ENCODE measurements at regions not wholly inside any gene's neighbourhood (a gene's known extent, or its start where the extent isn't known, plus 50 kb on each side); places are given as distances from the start of the nearest gene placed in this dataset.

GRCh38 chr1:82775406-82776000, 974.8 kb downstream of the ADGRL2 start:
- peak; percentile 0 for DNase-seq (ENCODE audit: low read depth)
- no peak overlapping the region for H3K4me3 ChIP-seq (ENCODE audit: low read depth, low read length)
- TF ChIP-seq, protein P1, sequence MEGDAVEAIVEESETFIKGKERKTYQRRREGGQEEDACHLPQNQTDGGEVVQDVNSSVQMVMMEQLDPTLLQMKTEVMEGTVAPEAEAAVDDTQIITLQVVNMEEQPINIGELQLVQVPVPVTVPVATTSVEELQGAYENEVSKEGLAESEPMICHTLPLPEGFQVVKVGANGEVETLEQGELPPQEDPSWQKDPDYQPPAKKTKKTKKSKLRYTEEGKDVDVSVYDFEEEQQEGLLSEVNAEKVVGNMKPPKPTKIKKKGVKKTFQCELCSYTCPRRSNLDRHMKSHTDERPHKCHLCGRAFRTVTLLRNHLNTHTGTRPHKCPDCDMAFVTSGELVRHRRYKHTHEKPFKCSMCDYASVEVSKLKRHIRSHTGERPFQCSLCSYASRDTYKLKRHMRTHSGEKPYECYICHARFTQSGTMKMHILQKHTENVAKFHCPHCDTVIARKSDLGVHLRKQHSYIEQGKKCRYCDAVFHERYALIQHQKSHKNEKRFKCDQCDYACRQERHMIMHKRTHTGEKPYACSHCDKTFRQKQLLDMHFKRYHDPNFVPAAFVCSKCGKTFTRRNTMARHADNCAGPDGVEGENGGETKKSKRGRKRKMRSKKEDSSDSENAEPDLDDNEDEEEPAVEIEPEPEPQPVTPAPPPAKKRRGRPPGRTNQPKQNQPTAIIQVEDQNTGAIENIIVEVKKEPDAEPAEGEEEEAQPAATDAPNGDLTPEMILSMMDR (IDR thresholded peaks at IDR 0.05; ENCODE audit: low read depth, low read length, missing control alignments), result peak; percentile 59

- TF ChIP-seq, protein P1 (IDR thresholded peaks at IDR 0.05; ENCODE audit: low read depth, low read length, missing control alignments), result no peak
- no peak for DNase-seq (ENCODE audit: low read depth)
- H3K4me3 ChIP-seq (ENCODE audit: low read depth, low read length), result no peak overlapping the region
These were observed 962.2 kb downstream of the ADGRL2 start for GRCh38 chr1:82762829-82763532.

GRCh38 chr1:82759035-82759434, 958.3 kb downstream of the ADGRL2 start:
- H3K4me3 ChIP-seq (ENCODE audit: low read depth, low read length), result no peak overlapping the region
- TF ChIP-seq, protein P1 (IDR thresholded peaks at IDR 0.05; ENCODE audit: low read depth, low read length, missing control alignments), result no peak
- no peak for DNase-seq (ENCODE audit: low read depth)

DNA sequence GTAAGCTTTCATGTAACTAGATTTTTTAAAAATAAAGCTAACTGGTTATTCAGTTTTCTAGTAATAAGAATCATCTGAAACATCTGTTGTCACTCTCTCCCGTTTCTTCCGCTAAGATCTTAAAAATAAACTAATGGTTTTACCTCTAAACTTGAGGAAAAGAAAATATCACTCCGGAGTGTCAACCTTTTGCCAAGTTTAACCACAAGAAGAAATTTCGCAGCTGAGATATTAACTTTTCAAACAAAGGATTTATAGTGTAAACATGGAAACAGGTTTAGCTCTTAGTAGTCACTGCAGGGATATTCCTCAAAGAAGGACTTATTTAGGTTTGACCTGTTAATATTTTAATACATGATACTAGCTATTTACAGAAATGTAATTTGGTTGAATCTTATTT, 954.9 kb downstream of the ADGRL2 start:
- TF ChIP-seq, protein P1 (IDR thresholded peaks at IDR 0.05; ENCODE audit: low read depth, low read length, missing control alignments), result no peak
- DNase-seq (ENCODE audit: low read depth), result no peak
- no peak overlapping the region for H3K4me3 ChIP-seq (ENCODE audit: low read depth, low read length)

DNA sequence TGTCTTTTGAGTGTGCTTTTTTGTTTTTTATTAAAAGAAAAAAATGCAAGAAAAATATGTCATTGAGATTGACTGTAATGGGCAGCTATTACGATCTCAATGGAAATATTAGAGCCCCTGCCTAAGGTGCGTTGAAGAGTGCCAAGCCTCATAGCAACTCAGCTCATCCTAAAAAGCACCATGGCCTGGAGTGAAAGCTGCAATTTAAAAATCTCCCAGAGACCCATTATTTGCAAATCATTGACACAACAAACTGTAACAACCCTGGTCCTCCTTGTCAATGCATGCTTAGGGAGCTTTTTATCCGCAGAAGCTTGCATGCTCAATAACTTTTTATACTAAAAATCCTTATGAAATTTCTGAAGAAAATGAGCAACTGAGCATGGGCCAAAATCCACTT, 954.5 kb downstream of the ADGRL2 start:
- TF ChIP-seq, protein P1 (IDR thresholded peaks at IDR 0.05; ENCODE audit: low read depth, low read length, missing control alignments), result no peak
- DNase-seq (ENCODE audit: low read depth), result no peak
- H3K4me3 ChIP-seq (ENCODE audit: low read depth, low read length), result no peak overlapping the region

- TF ChIP-seq, protein P1 (IDR thresholded peaks at IDR 0.05; ENCODE audit: low read depth, low read length, missing control alignments), result no peak
- DNase-seq (ENCODE audit: low read depth), result no peak
- no peak overlapping the region for H3K4me3 ChIP-seq (ENCODE audit: low read depth, low read length)
These were observed 951.3 kb downstream of the ADGRL2 start for GRCh38 chr1:82752046-82752445.

DNA sequence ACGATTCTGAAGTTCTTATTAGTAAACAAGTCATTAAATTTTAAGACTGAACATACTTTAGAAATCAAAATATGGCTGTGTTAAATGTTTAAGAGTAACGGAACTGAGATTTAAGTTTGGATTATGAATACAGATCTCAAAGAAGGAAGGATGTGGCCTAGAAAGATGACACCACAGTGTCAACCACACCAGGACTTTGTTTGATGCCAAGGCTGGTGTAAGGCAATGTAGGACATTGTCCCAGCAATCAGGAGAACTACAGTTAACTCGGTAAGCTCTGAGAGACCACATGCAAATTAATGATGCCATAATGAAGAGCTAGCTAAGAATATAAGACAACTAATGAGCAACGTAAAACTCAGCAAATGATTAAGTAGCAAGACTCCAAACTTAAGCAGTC, 932.9 kb downstream of the ADGRL2 start:
- TF ChIP-seq, protein P1 (IDR thresholded peaks at IDR 0.05; ENCODE audit: low read depth, low read length, missing control alignments), result no peak
- DNase-seq (ENCODE audit: low read depth), result no peak
- H3K4me3 ChIP-seq (ENCODE audit: low read depth, low read length), result no peak overlapping the region

Data from GM12864 (cell line).